HG03135 (cell line): ENCODE measurements at regions not wholly inside any gene's neighbourhood (a gene's known extent, or its start where the extent isn't known, plus 50 kb on each side); places are given as distances from the start of the nearest gene placed in this dataset.
"Not testable (repeated sequence)": the region's sequence is repeated elsewhere in the genome, so short reads cannot be mapped to it uniquely, and the experiment has no call there.

Experiments used
- ATAC-seq: cut with Tn5 transposase; IDR thresholded peaks from one replicate; pipeline ENCODE4 v1.9.1; 2021; ENCODE audit warnings: mild to moderate bottlenecking, moderate library complexity; ENCODE audit not compliant: unreplicated experiment

DNA sequence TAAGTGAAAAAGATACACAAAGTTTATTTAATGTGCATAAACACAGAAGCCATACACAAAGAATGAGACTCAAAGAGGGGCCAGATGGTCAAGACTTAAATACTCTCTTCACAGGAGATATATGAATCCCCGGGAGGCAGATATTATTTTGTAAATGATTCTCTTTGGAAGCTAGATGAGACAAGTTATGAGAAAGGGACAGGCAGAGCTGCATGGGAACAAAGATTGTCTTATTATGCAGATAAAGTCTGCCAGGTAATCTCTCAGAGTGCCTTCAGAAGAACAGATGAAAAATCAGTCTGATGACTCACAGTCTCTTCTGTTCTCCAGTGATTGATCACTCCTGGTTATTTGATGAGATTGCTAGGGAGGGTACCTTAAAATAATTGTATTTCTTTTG, 89.0 kb downstream of the NAF1 start:
- no peak for ATAC-seq

GRCh38 chr4:163072222-163072621, 94.5 kb downstream of the NAF1 start:
- no peak for ATAC-seq

DNA sequence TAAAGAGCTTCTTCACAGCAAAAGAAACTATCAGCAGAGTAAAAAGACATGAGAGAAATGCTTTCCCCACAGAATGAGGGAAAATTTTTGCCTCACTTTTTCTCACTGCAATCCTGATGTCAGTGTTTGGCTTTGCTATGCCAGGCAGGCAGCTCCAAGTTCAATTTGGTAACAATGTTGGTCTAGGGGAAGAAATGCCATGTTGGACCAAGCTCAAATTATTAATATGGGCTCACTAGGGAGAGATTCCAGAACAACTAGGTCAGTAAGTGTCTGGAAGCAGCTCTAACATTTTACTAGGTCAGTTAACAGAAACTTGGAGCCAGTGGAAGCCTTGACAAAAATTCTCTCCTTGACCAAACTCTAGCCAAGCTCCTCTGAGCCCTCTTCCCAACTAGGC, 95.4 kb downstream of the NAF1 start:
- ATAC-seq: no peak

DNA sequence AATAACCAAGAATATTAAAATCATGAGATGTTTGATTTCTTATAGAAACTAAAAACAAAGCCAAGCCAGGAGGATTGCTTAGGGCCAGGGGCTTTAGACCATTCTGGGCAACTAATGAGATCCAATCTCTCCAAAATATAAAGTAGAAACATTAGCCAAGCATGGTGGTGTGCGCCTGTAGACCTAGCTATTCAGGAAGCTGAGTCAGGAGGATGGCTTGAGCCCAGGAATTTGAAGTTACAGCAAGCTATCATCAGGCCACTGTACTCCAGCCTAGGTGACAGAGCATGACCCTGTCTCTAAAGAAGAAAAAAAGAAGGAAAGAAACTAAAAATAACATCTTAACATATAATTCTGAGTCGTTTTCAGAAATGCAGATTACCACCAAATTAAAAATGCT, 96.7 kb downstream of the NAF1 start:
- no peak for ATAC-seq

DNA sequence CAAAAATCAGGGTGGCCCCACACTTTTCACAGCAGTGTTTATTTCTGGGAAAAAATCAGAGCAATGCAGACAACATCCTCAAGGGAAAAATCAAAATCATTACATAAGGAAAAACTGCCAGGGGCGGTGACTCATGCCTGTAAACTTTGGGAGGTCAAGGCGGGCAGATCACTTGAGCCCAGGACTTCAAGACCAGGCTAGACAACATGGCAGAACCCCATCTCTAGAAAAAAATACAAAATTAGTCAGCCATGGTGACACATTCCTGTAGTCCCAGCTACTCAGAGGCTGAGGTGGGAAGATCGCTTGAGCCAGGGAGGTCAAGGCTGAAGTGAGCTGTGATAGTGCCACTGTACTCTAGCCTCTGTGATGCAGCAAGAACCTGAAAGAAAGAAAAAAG, 102.8 kb downstream of the NAF1 start:
- ATAC-seq: no peak

DNA sequence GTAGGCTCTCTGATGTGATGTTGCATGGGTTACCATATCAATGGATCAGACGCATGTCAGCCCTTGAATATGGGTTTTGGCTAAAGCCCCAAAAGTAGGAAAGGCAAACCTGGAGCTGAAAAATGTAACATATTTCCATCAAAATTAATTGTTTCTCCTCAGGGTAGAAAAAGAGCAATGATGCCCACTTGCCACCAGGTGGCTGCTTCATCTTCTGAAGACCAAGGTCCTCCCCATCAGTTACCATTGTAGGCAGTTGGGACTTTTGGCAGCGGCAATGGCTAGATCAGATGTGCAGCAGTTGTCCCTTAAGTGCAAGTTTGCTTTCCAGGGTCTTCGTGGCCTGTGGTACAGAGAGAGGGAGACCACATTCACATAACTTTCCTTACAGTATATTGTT, 118.2 kb downstream of the NAF1 start:
- ATAC-seq: peak; percentile 76

DNA sequence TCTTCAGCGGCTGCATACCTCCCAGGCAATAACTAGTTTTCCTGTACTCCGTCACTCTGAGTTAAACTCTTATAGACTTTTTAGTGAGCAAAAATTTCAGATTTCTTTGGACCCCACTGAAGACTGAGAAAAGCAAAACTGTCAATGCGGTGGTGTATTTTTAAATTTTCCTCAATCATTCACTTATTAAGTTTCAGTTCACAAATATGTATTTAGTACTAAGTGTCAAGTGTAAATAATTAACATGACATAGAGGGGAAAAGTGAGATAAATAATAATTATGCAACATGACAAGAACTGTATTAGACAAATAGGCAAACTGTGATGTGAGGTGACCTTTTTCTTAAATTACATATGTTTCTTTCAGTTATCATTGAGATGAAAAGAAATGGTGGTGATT, 124.4 kb downstream of the NAF1 start:
- ATAC-seq: peak; percentile 78

DNA sequence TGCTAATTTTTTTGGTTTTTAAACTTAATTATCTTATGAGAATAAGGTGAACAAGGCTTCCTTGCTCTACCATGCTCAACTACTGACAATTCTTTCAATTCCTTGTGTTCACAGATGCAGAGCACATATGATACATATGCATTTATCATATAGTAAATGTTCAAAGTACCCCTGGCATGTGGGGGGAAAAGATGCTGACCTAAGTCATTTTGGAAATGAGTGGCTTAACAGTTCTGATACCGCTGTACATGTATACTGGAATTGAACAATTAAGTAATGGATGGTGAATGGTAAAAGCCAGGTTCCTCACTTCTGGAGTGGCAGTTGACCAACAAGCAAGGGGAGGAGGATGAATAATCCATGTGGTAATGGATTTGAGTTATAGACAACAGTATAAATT, 149.6 kb downstream of the NAF1 start:
- ATAC-seq: no peak

DNA sequence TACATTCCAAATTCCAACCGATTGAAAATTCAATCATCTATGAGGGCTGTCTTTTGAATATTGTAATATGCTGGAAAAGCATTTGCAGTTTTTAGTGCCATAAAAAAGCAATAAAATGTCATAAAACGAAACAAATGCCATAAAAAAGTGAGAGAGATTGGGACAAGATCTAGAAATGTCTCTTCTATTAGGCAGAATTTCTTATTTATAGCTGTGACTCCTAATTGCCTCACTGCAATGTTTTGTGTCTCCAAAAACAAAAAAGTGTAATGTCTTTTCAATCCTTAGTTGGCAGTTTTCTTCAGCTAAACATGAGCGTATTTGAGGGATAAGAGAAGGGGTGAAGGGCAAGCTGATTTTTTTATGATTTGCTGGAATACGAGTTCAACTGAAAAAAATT, 153.9 kb downstream of the NAF1 start:
- ATAC-seq: no peak

- no peak for ATAC-seq
Measured at GRCh38 chr4:163003979-163004378, 162.7 kb downstream of the NAF1 start.

DNA sequence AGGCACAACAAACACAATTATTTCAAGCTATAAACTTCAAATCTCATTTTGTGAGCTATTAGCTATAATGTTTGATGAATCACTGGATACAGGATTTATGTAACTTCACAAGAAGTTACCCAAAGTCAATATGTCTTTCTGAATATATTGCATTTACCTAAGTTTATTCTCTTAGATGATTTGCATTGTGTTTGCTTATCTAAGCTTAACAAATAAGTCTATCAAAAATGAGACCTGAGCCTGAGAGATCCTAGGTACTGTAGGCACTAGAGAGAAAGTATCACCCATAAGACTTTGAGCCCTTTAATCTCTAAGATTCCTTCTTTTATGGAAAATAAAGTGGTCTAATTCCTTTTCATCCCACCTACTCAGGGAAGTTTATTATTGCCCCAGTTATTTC, 178.2 kb downstream of the NAF1 start:
- ATAC-seq: no peak

- ATAC-seq: no peak
Measured at GRCh38 chr4:162985131-162985530, 181.6 kb downstream of the NAF1 start.

DNA sequence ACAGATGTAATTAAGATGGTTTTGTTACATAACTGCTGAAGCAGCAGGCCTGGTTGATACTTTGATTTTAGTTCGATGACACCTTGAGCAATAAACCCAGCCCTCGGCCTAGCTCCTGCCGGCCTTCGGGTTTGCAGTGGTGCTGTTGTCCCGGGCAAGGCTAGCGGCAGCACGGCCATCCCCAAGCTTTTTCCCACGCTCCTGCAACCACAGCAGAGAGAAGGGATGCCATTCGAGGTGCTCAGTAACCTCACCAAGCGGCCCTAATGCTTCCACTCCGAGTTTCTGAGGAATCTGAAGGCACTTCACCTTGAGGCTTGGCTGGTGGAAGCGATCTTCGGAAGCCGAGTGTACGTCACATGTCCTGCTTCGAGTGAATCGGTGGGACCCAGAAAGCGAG, 182.1 kb downstream of the NAF1 start:
- ATAC-seq: no peak

- ATAC-seq: no peak
Measured at GRCh38 chr4:162981823-162982222, 184.9 kb downstream of the NAF1 start.

- ATAC-seq: no peak
Measured at GRCh38 chr4:162978398-162978797, 188.3 kb downstream of the NAF1 start.

DNA sequence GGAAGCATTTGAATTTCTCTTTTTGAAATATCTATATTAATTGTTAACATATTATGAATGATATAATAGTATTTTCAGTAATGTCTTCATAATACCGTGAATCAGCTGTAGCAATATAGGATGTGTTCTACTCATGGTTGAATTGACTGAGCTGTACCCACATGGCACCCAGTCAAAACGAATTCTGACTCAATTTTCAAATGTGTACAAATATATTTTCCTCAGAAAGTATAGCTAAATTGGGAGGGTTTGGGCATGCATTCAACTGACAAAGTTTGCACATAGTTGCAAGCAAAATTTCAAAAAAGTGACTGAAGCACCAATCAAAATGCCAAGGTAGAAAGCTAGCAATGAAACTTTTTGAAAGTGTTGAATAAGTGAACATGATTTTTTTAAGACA, 188.9 kb downstream of the NAF1 start:
- ATAC-seq: no peak

DNA sequence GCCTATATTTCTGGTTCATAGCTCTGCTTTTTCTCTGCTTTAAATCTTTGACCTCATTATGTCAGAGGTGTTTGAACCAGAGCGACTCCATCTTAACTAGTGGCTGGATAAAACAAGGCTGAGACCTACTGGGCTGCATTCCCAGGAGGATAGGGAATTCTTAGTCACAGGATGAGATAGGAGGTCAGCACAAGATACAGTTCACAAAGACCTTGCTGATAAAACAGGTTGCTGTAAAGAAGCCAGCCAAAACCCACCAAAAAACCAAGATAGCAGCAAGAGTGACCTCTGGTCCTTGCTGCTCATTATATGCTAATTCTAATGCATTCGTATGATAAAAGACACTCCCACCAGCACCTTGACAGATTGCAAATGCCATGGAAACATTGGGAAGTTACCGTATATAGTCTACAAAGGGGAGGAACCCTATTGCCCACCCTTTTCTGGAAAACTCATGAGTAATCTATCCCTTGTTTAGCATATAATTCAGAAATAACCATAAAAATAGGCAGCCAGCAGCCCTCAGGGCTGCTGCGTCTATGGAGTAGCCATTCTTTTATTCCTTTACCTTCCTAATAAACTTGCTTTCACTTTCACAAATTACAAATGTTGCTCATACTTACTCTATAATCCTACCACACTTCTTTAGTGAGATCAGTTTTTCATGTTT, 193.9 kb downstream of the NAF1 start:
- ATAC-seq: no peak

DNA sequence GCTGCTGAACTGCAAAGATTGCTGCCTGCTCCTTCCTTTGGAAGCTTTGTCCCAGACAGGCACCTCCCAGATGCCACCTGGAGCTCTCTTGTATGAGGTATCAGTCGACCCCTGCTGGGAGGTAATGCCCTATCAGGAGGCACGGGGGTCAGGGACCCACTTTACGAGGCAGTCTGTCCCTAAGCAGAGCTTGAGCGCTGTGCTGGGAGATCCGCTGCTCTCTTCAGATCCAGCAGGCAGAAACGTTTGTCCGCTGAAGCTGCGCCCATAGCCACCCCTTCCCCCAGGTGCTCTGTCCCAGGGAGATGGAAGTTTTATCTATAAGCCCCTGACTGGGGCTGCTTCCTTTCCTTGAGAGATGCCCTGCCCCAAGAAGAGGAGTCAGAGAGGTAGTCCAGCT, 197.5 kb downstream of the NAF1 start:
- no peak for ATAC-seq

DNA sequence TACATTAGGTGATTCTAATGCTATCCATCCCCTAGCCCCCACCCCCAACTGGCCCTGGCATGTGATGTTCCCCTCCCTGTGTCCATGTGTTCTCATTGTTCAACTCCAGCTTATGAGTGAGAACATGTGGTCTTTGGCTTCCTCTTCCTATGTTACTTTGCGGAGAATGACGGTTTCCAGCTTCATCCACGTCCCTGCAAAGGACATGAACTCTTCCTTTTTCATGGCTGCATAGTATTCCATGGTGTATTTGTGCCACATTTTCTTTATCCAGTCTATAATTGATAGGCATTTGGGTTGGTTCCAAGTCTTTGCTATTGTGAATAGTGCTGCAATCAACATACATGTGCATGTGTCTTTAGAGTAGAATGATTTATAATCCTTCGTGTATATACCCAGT, 200.7 kb downstream of the NAF1 start:
- ATAC-seq: not testable (repeated sequence)

DNA sequence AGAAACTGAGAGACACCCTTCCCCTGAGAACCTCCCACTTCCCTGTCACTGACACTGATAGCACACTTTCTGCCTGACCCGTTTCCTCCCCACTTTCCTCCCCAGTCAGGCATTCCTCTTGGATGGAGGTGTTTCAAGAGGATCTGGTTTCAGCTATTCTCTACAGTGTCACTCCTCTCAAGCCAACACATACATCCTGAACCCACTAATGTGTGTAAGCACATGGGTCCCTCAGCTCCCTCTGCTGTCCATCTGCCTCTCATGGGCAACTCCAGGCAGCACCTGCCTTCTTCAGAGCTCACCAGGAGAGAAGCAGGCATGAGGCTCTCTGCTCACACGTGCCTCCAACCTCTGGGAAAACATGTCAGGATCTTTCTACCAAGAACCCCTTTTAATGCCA, 207.6 kb downstream of the NAF1 start:
- no peak for ATAC-seq

DNA sequence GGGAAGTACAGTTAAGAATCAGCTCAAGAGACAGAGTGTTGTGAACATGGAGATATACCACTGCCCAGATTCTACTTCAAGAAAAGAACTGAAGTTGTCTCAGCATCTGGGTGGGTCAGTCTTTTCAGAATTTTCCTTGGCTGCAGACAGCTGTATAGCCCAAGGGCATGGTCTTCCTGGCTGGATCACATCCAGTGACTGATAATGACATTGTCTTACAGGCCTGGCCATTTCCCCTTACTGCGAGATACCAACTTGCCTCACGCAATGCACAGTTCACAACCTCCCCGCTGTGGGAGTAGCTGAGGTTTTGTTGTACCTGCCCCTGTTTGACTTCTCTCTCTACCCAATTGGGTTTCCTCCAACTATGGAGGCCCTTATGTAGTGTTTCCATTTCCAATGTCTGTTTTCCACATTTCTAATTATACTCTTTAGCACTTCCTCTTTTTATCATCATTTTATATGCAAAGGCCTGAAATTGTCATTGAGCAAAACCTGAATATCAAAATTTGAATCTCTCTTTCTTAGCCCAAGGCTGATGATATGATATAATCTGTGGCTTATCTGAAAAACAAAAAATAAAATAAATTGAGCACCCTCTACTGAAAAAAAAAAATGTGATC, 209.1 kb downstream of the NAF1 start:
- no peak for ATAC-seq

- no peak for ATAC-seq
Measured at GRCh38 chr4:162954976-162955375, 211.7 kb downstream of the NAF1 start.

DNA sequence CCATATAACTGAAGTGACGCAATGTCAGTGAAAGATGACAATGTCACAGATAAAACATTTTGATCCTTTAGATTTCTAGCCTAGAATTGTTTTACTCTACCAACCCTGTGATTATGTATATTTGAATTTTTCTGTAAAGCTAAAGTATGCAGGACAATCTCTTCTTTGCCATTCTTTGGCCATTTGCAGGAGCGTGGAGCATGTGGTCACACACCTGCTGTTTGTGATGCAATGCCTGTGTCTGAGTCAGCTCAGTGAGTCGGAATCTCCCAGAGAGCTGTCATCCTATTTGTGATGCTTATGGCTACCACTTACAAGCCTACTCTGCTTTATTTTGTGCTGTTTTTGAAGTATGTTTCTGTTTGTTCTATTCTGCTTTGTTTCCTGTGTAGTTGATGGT, 214.5 kb downstream of the NAF1 start:
- ATAC-seq: no peak
